Skeletal muscle tissue (tissue), 3 donors: ENCODE measurements at regions not wholly inside any gene's neighbourhood (a gene's known extent, or its start where the extent isn't known, plus 50 kb on each side); places are given as distances from the start of the nearest gene placed in this dataset.

Source experiments
- H3K27ac ChIP-seq: one replicate; pipeline ENCODE4 v1.7.0; 2013; ENCODE audit warnings: mild to moderate bottlenecking, low read depth, low read length, inconsistent platforms
- H3K27me3 ChIP-seq, 3 donors: one replicate each; pipeline ENCODE4 v1.7.0; 2013; ENCODE audit warnings: low read length in 3 of 3; ENCODE audit not compliant: control insufficient read depth in 3 of 3, insufficient read depth in 3 of 3
- H3K36me3 ChIP-seq, 3 donors: one replicate each; pipeline ENCODE4 v1.7.0; 2013; ENCODE audit warnings: low read length in 3 of 3; ENCODE audit not compliant: control insufficient read depth in 3 of 3, insufficient read depth in 3 of 3
- H3K4me1 ChIP-seq, 3 donors: one replicate each; pipeline ENCODE4 v1.7.0; 2013; ENCODE audit warnings: low read length in 3 of 3, mild to moderate bottlenecking in 3 of 3; ENCODE audit not compliant: control insufficient read depth in 3 of 3, insufficient read depth in 3 of 3
- H3K4me3 ChIP-seq, 3 donors: one replicate each; pipeline ENCODE4 v1.7.0; 2013; ENCODE audit warnings: low read length in 3 of 3
- H3K9ac ChIP-seq, 3 donors: one replicate each; pipeline ENCODE4 v1.7.0; 2013; ENCODE audit warnings: low read length in 3 of 3, mild to moderate bottlenecking in 3 of 3, moderate library complexity in 2 of 3, low read depth in 1 of 3
- H3K9me3 ChIP-seq, 3 donors: one replicate each; pipeline ENCODE4 v1.7.0; 2013; ENCODE audit warnings: low read length in 3 of 3; ENCODE audit not compliant: control insufficient read depth in 3 of 3
- donor health status: Osteomylitis.

GRCh38 chr10:2734603-2735002, 332.7 kb upstream of the PFKP start:
- H3K9ac ChIP-seq: no peak overlapping the region

GRCh38 chr10:2733278-2733963, 333.9 kb upstream of the PFKP start:
- Histone ChIP-seq H3K27me3 (no peaks in the 10 kb centered on the region), H3K9me3 (peaks cover 0 to 3% (median 0%) of the 10 kb centered on the region in 3 donors), H3K27ac (no peak overlapping the region), H3K4me1 (no peaks in the 10 kb centered on the region), H3K4me3 (no peak overlapping the region), H3K9ac (no peak overlapping the region), H3K36me3 (no peaks in the 10 kb centered on the region)

More at GRCh38 chr10:2734603-2735002, 332.7 kb upstream of the PFKP start:
- no peak overlapping the region for H3K27ac ChIP-seq
- H3K4me1 ChIP-seq: no peaks in the 10 kb centered on the region
- no peaks in the 10 kb centered on the region for H3K36me3 ChIP-seq
- peaks cover 0 to 3% (median 0%) of the 10 kb centered on the region in 3 donors for H3K9me3 ChIP-seq
- H3K27me3 ChIP-seq: no peaks in the 10 kb centered on the region
- no peak overlapping the region for H3K4me3 ChIP-seq

GRCh38 chr10:2731940-2732339, 335.4 kb upstream of the PFKP start:
- Histone ChIP-seq H3K36me3 (no peaks in the 10 kb centered on the region), H3K4me3 (no peak overlapping the region), H3K9me3 (peaks cover 0 to 3% (median 0%) of the 10 kb centered on the region in 3 donors), H3K27me3 (no peaks in the 10 kb centered on the region), H3K4me1 (no peaks in the 10 kb centered on the region), H3K9ac (no peak overlapping the region), H3K27ac (no peak overlapping the region)

GRCh38 chr10:2729197-2729596, 338.2 kb upstream of the PFKP start:
- Histone ChIP-seq H3K36me3 (no peaks in the 10 kb centered on the region), H3K27ac (no peak overlapping the region), H3K9ac (no peak overlapping the region), H3K9me3 (peaks cover 0 to 3% (median 0%) of the 10 kb centered on the region in 3 donors), H3K4me1 (no peaks in the 10 kb centered on the region), H3K27me3 (no peaks in the 10 kb centered on the region), H3K4me3 (no peak overlapping the region)

- Histone ChIP-seq H3K4me1 (no peaks in the 10 kb centered on the region), H3K4me3 (no peak overlapping the region), H3K9ac (no peak overlapping the region), H3K27ac (no peak overlapping the region), H3K36me3 (no peaks in the 10 kb centered on the region), H3K27me3 (no peaks in the 10 kb centered on the region), H3K9me3 (no peaks in the 10 kb centered on the region)
Measured at GRCh38 chr10:2728087-2728486, 339.3 kb upstream of the PFKP start.

- Histone ChIP-seq H3K9ac (no peak overlapping the region), H3K4me3 (no peak overlapping the region), H3K27me3 (no peaks in the 10 kb centered on the region), H3K9me3 (no peaks in the 10 kb centered on the region), H3K4me1 (no peaks in the 10 kb centered on the region), H3K27ac (no peak overlapping the region), H3K36me3 (no peaks in the 10 kb centered on the region)
Measured at GRCh38 chr10:2716596-2716995, 350.8 kb upstream of the PFKP start.

GRCh38 chr10:2714597-2714996, 352.8 kb upstream of the PFKP start:
- Histone ChIP-seq H3K36me3 (no peaks in the 10 kb centered on the region), H3K4me1 (no peaks in the 10 kb centered on the region), H3K27me3 (no peaks in the 10 kb centered on the region), H3K27ac (no peak overlapping the region), H3K9me3 (peaks cover 0 to 2% (median 0%) of the 10 kb centered on the region in 3 donors), H3K4me3 (no peak overlapping the region), H3K9ac (no peak overlapping the region)

- Histone ChIP-seq H3K27ac (no peak overlapping the region), H3K4me1 (no peaks in the 10 kb centered on the region)
Measured at GRCh38 chr10:2703953-2704352, 363.4 kb upstream of the PFKP start.

GRCh38 chr10:2701802-2702201, 365.5 kb upstream of the PFKP start:
- Histone ChIP-seq H3K9ac (no peak overlapping the region), H3K27ac (no peak overlapping the region), H3K4me3 (no peak overlapping the region), H3K9me3 (no peaks in the 10 kb centered on the region), H3K36me3 (no peaks in the 10 kb centered on the region), H3K27me3 (no peaks in the 10 kb centered on the region), H3K4me1 (no peaks in the 10 kb centered on the region)

More at GRCh38 chr10:2703953-2704352, 363.4 kb upstream of the PFKP start:
- no peak overlapping the region for H3K4me3 ChIP-seq
- peaks cover 0 to under 1% (median 0%) of the 10 kb centered on the region in 3 donors for H3K9me3 ChIP-seq
- H3K27me3 ChIP-seq: no peaks in the 10 kb centered on the region
- no peak overlapping the region for H3K9ac ChIP-seq
- H3K36me3 ChIP-seq: no peaks in the 10 kb centered on the region

- H3K36me3 ChIP-seq: no peaks in the 10 kb centered on the region
Measured at GRCh38 chr10:2700626-2701305, 366.6 kb upstream of the PFKP start.

More at GRCh38 chr10:2700626-2701305, 366.6 kb upstream of the PFKP start:
- H3K9me3 ChIP-seq: no peaks in the 10 kb centered on the region
- no peak overlapping the region for H3K9ac ChIP-seq
- H3K4me1 ChIP-seq: no peaks in the 10 kb centered on the region
- no peak overlapping the region for H3K27ac ChIP-seq
- H3K4me3 ChIP-seq: no peak overlapping the region
- H3K27me3 ChIP-seq: no peaks in the 10 kb centered on the region
